Posterior vena cava (tissue), 2 donors: ENCODE measurements at regions not wholly inside any gene's neighbourhood (a gene's known extent, or its start where the extent isn't known, plus 50 kb on each side); places are given as distances from the start of the nearest gene placed in this dataset.

Experiments used
- DNase-seq: peaks from one replicate; pipeline ENCODE4 v3.0.0-alpha.2; 2020; ENCODE audit warnings: low spot score
- intact Hi-C, 2 donors: fragments of 100-400 bp; cut with DNase I; formaldehyde crosslinking; loops; one replicate each; pipeline versions ENCODE4 v1.14.1 to v1.14.2; 2022 to 2023
- donor health status: DM: yes; HTN: yes; CAD: no.
- donor health status: DM: yes; HTN: yes; CAD: no.

DNA sequence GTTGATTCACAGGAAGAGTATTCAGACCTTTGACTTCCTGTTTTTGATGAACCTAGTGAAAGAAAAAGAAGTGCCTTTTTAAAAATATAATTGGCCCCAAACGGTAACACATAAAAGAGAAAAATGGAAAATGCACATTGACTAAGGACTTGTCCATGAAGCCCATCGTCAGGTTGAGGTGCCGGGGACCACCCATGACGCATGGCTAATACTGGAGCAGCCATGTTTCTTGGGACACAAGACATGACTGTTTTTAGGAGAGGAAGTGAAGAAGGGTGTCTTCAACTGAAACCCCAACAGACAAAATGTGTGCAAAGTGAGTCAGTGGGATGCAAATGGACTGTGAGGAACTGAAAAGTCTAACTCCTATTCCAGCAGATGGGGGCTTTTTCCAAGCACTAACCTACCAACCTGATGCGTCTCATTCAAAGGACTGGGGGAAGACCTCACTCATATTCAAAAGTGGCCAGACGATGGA is 459.4 kb downstream of the FOXO1 start:
- no peak for DNase-seq
- intact Hi-C loops: no loop called here

DNA sequence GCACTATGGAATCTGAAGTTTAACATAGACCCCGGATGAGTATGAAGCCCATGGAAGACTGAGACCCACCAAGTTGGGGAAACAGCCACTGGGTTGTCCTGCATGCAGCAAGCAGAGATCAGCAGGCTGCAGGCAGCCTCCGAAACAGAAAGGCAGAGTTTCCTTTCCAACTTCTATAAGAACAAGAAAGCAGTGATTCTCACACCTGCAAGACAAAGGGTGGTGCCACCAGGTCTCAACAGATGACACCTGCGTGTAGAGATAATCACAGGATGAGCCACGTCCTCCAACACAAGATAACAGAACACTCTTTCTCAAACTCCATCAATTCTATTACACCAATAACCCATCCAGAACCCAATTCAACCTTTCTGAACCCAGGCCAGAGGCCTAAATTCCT is 457.9 kb downstream of the FOXO1 start:
- DNase-seq: no peak
- intact Hi-C loops: no loop called here

DNA sequence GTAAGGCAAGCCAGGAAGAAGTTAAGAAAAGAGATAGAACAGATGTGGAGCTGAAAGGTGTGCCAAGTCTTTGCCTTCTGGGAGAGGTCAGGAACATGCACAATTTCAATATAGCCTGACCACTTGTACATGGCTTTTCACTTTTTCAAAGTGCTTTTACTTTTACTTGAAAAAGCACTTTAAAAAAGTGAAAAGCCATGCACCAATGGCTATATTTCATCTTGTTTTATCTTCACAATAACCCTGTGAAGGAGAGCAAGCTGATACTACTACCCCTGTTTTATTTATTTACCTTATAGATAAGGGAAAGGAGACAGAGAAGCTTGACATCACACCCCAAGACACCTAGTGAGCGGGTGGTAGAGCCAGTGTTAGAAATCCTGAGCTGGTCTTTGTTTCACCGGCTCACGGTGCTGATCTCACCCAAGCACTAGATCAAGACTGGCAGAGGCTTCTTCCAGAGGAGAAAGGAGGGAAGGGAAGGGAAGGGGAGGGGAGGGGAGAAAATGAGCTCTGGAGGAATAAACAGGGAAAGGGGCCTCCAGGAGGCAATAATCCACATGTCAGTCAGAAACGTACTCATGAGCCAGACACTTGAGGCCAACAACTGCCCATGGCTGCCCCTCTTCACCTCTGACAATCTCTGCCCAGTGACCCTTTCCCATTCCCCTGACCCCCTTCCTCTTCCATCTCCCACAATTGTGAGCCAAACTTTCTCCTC is 455.4 kb downstream of the FOXO1 start:
- no peak for DNase-seq
- intact Hi-C loops: no loop called here

DNA sequence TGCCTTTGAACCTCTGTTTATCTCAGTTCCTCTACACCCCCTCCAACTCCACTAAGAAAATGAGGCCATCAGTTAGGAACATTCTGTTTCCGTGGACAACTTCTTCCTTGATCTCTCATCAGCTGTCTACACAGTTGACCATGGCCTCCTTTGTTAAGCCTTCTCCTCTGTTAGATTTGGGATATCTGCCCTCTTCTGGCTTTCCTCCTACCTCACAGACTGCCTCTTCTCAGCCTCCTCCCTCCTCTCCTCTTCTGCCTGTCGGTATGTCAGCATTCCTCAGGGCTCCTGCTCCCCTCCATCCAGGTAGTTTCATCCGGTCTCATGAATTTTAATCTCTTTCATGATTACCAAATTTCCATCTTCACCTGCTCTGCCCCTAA is 454.9 kb downstream of the FOXO1 start:
- intact Hi-C loops: no loop called here
- no peak for DNase-seq

DNA sequence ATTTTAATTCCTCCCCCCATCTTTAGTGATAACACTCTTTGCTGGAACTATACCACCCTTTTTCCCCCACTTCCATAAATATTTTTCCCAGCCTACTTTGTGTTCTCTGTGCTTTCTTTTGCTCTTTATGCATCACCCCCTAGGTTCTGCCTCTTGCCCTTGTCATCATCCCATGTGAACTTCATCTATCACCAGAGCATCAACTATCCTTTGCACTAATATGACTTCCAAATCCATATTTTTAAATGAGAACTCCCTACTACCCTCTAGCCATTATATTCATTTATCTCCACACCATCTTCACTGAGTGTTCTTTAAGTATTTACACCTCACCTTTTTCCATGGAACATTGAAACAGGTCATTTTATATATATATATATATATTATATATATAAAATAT is 452.7 kb downstream of the FOXO1 start:
- intact Hi-C loops: no loop called here
- no peak for DNase-seq

DNA sequence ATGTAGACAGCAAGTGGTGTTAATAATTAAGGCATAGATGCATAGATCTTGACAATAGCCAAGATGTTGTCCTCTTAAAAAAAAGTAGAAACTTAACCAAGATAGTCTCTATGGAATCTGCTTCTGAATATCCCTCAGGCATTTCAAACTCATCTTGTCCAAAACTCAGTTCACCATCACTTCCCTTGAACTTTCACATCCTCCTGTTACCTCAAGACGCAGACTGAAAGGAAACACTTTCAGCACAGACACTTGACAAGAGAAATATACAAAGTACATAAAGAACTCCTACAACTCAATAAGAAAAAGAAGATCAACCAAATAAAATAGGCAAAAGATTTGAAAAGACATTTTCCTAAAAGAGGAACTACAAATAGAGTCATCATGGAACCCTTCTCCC is 451.1 kb downstream of the FOXO1 start:
- intact Hi-C loops: no loop called here
- no peak for DNase-seq

DNA sequence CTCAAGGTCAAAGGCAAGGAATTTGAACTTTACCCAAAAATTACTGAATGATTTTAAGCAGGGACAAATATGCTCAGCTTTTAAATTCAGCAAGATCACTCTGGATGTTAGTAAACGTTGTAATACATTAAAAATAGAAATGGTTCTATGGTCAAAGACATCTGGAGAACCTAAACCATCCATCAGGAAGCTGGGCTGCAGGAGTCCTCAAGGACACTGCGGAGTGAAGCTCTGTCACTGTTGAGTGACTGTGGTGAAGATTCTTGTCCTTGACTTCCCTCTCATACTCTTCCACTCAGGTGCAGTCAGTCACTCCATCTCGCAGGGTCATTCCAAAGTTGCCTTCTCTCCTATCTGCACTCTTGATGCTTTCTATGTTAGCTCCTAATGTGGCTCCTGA is 450.7 kb downstream of the FOXO1 start:
- intact Hi-C loops: no loop called here
- no peak for DNase-seq

DNA sequence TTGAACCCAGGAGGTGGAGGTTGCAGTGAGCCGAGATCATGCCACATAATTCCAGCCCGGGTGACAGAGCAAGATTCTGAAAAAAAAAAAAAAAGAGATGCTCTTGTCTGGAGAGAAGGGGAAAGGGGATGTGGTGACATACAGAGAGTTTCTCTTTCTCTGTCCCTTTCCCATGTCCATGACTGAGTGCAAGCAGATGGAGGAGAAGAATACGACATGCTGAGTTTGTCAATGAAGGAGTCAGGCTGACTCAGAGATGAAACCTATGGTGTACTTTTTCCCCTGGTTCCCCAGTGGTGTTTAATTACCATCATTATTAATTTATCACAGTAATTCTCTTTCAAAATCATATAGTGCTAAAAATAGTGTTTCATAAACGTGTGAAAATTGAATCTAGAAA is 448.8 kb downstream of the FOXO1 start:
- DNase-seq: no peak
- intact Hi-C loops: no loop called here

DNA sequence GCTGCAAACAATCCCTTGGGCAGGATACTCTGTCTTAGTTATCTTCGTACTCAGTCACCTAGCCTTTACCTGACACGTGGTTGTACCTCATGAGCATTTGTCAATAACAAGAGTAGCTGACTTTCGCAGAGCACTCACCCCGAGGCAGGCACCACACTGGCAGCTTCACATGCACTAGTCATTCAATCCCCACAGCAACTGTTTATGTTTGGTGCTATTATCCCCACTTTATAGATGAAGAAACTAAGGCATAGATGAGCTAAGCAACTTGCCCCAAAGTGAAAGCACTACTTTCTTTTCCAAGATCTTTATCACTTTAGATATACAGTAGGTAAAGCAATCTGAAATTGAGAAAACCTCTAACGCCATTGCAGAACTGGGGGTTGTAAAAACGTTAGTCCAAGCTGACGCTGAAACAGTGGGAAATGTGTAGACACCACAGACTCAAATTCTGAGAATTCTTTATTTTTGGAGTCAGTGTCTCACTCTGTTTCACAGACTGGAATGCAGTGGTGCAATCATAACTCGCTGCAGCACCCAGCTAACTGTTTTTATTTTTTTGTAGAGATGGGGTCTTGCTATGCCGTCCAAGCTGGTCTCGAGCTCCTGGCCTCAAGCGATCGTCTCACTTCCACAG is 446.0 kb downstream of the FOXO1 start:
- intact Hi-C loops: no loop called here
- no peak for DNase-seq

DNA sequence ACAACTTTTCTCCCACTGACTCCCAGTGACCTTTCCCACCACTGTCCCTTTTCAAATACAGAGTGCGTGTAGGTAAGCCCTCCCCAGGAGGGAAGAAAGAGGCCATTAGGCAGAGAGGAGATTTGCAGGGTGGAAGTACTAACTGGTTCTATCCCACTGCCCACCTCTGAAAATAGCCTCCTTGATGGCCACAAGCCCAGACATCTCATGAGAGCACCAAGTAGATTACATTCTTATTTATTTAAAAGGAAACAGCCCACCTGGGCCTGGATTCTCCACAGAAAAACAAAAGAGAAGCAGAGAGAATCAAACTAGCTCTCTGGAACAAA is 445.3 kb downstream of the FOXO1 start:
- intact Hi-C loops: no loop called here
- DNase-seq: no peak

DNA sequence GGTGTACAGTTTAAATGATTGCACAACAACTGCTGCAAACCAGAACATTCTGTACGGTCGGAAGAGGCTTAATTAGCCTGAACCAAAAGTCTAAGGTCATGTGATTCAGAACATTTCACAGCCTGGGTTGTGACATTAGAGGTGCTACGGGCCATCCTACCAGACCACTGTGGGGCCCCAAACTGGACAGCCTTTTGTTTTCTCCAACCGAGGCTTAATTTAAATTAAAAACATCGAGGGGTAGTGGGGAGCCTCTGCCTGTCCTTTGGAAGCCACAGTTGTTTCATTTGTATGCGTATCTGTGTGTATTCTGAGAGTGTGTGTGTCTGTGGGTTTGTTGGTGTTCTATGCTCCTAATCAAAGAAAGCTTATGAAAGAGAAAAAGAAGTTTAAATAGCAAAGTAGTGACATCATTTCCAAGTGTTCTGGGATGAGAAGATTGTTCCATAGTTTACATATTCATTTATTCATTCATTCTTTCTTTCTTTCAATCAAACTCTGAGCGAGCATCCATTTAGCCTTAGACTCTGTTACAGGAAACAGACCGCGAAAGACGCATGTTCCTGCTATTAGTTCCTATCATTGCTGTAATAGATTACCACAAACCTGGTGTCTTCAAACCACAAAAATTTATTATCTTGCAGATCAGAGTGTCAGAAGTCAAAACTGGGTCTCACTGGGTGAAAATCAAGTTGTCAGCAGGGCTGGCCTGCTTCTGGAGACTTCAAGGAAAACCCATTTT is 444.8 kb downstream of the FOXO1 start:
- no peak for DNase-seq
- intact Hi-C loops: no loop called here

DNA sequence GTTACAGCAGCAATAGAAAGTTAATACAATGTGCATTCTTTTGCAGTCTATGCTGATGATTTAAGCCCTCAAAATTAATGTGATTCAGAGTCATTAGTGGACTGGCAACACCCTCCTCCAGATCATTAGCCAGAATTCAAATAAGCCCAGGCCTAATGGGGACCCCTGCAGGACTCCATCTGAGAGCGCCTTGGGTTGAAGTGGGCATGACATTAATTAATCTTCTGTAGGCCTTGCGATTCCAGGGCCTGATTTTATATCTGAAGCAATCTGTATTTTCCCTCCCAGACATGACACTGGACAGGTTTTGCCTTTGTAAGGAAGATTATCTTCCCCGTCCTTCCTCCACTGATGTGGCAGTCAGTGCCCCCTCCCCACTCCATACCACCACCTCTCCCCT is 442.9 kb downstream of the FOXO1 start:
- intact Hi-C loops: no loop called here
- DNase-seq: no peak

DNA sequence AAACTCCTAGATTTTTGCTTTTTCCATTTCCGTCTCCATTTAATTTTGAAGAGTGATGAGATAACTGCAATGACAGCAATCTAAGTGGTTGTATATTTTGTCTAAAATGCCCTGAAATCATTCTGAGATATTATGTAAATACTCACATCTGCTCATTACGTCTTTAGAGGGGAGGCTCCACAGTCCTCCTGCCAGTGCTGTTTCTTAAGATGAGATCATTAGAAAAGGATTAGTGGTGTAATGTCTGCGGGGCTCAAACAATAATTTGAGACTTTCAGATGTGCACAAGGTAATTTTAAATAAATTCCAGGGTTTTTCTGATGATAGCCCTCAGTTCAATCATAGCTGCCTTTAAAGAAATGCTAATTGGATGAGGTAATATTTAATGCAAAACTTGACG is 437.9 kb downstream of the FOXO1 start:
- no peak for DNase-seq
- intact Hi-C loops: no loop called here

DNA sequence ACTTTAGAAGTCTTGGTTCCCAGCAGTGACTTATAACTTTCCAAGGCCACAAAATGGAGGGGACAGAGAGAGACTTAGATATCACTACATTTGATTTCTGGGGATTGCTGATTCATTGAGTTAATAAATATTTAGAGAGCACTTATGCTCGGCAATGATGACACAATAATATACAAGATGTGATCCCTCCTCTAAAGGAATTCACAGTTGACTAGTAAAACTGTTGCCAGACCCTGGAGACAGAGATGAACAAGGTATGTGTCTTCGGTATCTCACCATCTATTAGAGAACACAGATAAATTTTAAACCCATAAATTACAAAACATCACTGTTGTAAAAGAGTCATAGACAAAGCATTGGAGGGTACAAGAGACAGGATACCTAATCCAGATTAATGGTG is 437.5 kb downstream of the FOXO1 start:
- intact Hi-C loops: no loop called here
- DNase-seq: no peak

DNA sequence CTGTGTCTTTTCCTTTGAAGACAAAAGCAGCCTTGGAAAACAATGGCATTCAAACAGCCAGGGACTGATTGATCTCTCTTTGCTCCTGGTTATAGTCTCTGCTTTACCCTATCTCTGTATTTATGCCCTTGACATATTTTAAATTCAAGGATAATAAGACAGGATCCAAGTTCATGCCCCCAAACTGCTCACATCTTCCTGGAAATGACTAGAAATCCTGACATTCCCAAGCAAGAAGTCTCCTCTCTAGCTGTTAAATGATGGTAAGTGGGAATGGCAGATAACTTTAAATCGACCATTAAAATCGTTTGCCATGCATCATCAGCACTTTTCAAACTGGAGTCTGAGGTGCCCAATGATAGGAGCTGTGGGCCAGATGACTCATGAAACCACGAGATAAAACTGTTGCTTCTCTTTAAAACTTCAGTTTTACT is 435.6 kb downstream of the FOXO1 start:
- no peak for DNase-seq
- intact Hi-C loops: no loop called here

DNA sequence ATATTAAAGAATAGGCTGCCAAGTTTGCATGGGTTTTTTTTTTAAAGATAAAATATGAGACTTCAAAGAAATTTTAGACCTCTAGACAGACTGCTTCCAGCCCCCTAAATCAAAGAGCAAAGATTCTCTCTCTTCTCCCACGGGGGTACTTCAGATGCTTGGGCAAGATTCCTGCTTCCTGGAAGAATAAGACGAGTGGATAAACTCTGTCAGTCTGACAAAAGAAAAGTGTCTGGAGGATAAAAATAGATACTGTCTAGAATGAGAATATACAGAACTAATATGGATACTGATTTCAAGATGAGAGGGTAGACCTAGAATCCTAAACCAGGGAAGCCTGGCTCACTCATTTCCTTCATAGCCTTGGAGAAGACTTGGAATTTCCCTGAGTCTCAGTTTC is 435.1 kb downstream of the FOXO1 start:
- no peak for DNase-seq
- intact Hi-C loops: no loop called here

DNA sequence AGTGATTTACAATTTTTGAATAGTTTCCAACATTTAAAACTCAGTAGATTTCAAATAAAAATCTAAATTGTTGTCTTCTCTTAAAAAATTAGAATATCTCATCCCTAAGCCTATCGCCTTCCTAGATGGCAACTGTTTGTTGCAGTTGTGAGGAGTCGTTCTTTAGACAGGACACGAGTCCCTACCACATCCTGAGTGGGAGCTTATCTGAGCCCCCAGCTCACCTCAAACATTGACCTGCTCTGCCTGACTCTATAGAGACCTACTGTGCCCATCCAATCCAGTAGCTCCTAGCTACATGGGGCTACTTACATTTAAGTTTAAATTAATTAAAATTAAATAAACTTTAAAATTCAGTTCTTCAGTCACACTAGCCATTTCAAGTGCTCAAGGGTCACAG is 434.7 kb downstream of the FOXO1 start:
- no peak for DNase-seq
- intact Hi-C loops: no loop called here

DNA sequence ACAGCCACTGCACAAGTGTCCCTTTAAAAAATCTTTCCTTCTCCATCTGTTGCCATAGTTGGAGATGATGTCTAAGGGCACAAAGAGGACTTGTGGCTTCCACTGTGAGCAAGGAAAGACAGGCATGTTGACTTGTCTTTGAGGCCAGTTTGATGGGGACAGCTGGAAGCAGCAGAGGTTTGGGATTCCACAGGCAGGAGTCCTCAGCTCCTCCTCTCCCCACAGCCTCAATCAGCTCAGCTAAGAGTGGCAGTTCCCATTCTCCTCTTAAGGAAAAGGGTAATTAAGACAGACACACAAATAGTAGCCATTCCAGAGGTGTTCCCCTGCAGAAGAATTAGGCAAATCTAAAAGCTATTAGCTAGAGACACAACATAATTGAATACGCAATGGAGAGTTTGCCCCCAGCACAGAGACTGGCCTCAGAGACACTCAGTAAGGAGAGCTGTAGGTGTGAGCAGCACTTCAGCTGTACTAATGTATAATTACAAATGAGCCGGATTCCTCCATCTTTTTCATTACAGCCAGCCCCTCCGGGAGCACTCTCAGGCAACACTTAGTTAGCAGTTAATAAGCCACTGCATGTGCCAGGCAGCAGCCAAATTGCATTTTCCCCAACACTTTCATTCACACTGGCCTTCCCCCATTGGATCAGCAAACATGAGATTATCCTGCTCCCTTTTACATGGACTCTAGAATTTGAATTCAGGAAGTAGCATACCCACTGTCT is 434.0 kb downstream of the FOXO1 start:
- no peak for DNase-seq
- intact Hi-C loops: no loop called here

DNA sequence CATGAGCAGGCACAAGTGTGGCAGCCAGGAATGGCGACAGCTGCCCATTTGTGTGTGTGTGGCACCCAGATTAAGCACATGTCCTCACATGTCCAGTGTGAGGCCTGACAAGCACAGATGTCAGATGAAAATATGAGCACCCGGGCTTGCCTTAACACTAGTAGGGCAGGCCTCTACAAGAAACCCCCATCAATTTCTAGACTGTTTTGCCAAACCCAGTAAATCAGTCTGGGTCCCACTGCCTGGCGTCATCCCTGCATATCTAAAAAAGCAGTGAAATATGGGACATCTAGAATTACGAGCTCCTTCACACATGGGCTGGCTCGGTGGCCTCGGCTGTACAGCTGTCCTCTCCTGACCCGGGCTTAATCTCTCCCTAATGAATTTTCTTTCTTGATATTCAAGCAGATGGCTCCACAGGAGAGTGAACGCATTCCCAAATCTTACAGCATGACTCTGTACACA is 432.7 kb downstream of the FOXO1 start:
- peak; percentile 76 for DNase-seq
- intact Hi-C loops: no loop called here

DNA sequence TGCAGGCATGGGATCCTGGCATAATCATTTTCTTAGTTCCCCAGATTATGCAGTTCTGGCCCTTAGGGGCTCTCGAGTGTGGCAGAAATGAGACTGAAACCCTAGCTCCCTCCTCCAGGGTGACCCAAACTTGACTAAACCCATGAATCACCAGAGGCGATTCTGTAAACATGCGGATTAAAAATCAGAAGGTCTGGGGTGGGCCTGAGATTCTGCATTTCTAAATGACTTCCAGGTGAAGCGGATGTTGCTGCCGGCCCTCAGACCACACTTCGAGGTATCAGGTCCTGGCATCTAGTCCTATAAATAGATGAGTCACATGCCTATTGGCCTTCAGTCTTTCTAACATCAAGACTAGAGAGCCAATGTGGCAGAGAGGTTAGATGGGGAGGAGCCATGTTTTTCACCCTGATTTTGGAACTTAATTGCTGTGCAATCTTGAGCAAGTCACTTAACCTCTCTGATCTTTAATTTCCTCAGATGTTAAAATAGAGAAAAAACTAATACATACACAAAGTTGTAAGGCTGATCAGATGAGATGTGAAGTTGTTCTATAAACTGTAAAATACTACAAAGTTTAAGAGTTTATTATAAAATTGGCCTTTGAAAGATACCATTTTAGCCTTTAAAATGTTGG is 431.2 kb downstream of the FOXO1 start:
- no peak for DNase-seq
- intact Hi-C loops: no loop called here
